Mesendoderm (in vitro differentiated cells): ENCODE measurements at regions not wholly inside any gene's neighbourhood (a gene's known extent, or its start where the extent isn't known, plus 50 kb on each side); places are given as distances from the start of the nearest gene placed in this dataset.

ENCODE experiments used
- DNase-seq: peaks from one replicate; pipeline ENCODE4 v3.0.0; 2013
- H2AK5ac ChIP-seq: 2 replicates; pipeline ENCODE4 v1.6.1; 2013; ENCODE audit warnings: low read length, inconsistent platforms
- H2BK120ac ChIP-seq: 2 replicates; pipeline ENCODE4 v1.6.1; 2013; ENCODE audit warnings: low read depth, mild to moderate bottlenecking, low read length, moderate library complexity, mixed read lengths
- H2BK15ac ChIP-seq: replicated peaks from 2 replicates; pipeline ENCODE4 v1.6.1; 2013; ENCODE audit warnings: low read depth, mild to moderate bottlenecking, moderate library complexity
- H2BK5ac ChIP-seq: 2 replicates; pipeline ENCODE4 v1.6.1; 2013; ENCODE audit warnings: low read length, inconsistent platforms
- H3K18ac ChIP-seq: 2 replicates; pipeline ENCODE4 v1.6.1; 2013; ENCODE audit warnings: mild to moderate bottlenecking, low read length, mixed read lengths
- H3K23ac ChIP-seq: one replicate; pipeline ENCODE4 v1.6.1; 2013; ENCODE audit warnings: low read length
- H3K27ac ChIP-seq: 2 replicates; pipeline ENCODE4 v1.5.1; 2013; ENCODE audit warnings: low read depth, mild to moderate bottlenecking, inconsistent platforms, low read length, moderate library complexity
- H3K27me3 ChIP-seq: 2 replicates; pipeline ENCODE4 v1.6.1; 2013; ENCODE audit warnings: low read length, control low read depth, mild to moderate bottlenecking, inconsistent platforms; ENCODE audit not compliant: insufficient read depth, poor library complexity
- H3K36me3 ChIP-seq: 2 replicates; pipeline ENCODE4 v1.6.1; 2013; ENCODE audit warnings: low read length, inconsistent platforms; ENCODE audit not compliant: control insufficient read depth, insufficient read depth
- H3K4ac ChIP-seq: one replicate; pipeline ENCODE4 v1.6.1; 2013; ENCODE audit warnings: low read depth, mild to moderate bottlenecking, low read length, moderate library complexity
- H3K4me1 ChIP-seq: 2 replicates; pipeline ENCODE4 v1.6.1; 2013; ENCODE audit warnings: low read depth, low read length, inconsistent platforms; ENCODE audit not compliant: control insufficient read depth
- H3K4me2 ChIP-seq: 2 replicates; pipeline ENCODE4 v1.6.1; 2013; ENCODE audit warnings: low read length
- H3K4me3 ChIP-seq: 2 replicates; pipeline ENCODE4 v1.5.1; 2013; ENCODE audit warnings: mild to moderate bottlenecking, low read length
- H3K56ac ChIP-seq: one replicate; pipeline ENCODE4 v1.6.1; 2013; ENCODE audit warnings: low read length
- H3K79me1 ChIP-seq: 2 replicates; pipeline ENCODE4 v1.6.1; 2013; ENCODE audit warnings: low read length, inconsistent platforms
- H3K79me2 ChIP-seq: 2 replicates; pipeline ENCODE4 v1.6.1; 2013; ENCODE audit warnings: mild to moderate bottlenecking, low read length; ENCODE audit not compliant: control insufficient read depth, insufficient read depth
- H3K9ac ChIP-seq: 2 replicates; pipeline ENCODE4 v1.6.1; 2013; ENCODE audit warnings: low read length, inconsistent platforms
- H4K5ac ChIP-seq: one replicate; pipeline ENCODE4 v1.6.1; 2013; ENCODE audit warnings: low read length
- H4K8ac ChIP-seq: one replicate; pipeline ENCODE4 v1.6.1; 2013; ENCODE audit warnings: low read depth, mild to moderate bottlenecking, control low read depth, low read length, moderate library complexity
- WGBS: extraction: QIAGEN DNeasy Blood & Tissue Kit; methylation state at CpG from one replicate; pipeline ENCODE4 v1.1.7; 2013; ENCODE audit warnings: low lambda C conversion rate, missing lambda C conversion rate; ENCODE audit not compliant: insufficient coverage; ENCODE audit errors: extremely low coverage; 5-methylcytosine and 5-hydroxymethylcytosine counted together

GRCh38 chr5:173715607-173716006 is 99.2 kb upstream of the BOD1 start:
- Histone ChIP-seq H2BK15ac (no peak overlapping the region), H3K27ac (no peak overlapping the region)

GRCh38 chr5:173716058-173716682 is 99.7 kb upstream of the BOD1 start:
- Histone ChIP-seq H3K23ac (no peak overlapping the region), H3K18ac (no peak overlapping the region), H3K27me3 (no peaks in the 10 kb centered on the region), H3K9ac (no peak overlapping the region), H3K36me3 (no peaks in the 10 kb centered on the region), H3K4me2 (no peak overlapping the region), H2BK120ac (no peak overlapping the region), H3K79me2 (no peaks in the 10 kb centered on the region), H3K4ac (no peak overlapping the region), H3K4me3 (no peak overlapping the region), H4K8ac (no peak overlapping the region), H3K4me1 (no peaks in the 10 kb centered on the region), H2BK15ac (no peak overlapping the region), H2AK5ac (no peak overlapping the region), H2BK5ac (no peak overlapping the region), H4K5ac (no peak overlapping the region), H3K27ac (no peak overlapping the region), H3K56ac (no peak overlapping the region), H3K79me1 (no peaks in the 10 kb centered on the region)
- DNase-seq, result no peak
- WGBS, result no CpG with 5 or more reads among the region's 10 CpGs

More at GRCh38 chr5:173715607-173716006, 99.2 kb upstream of the BOD1 start:
- H3K27me3 ChIP-seq, result no peaks in the 10 kb centered on the region
- no peak overlapping the region for H3K18ac ChIP-seq
- H2AK5ac ChIP-seq, result no peak overlapping the region
- H4K8ac ChIP-seq, result no peak overlapping the region
- no peak overlapping the region for H2BK5ac ChIP-seq
- H3K4me3 ChIP-seq, result no peak overlapping the region
- H3K36me3 ChIP-seq, result no peaks in the 10 kb centered on the region
- H3K56ac ChIP-seq, result no peak overlapping the region
- H4K5ac ChIP-seq, result no peak overlapping the region
- peak; percentile 38 for DNase-seq
- no peaks in the 10 kb centered on the region for H3K79me2 ChIP-seq
- no peak overlapping the region for H3K23ac ChIP-seq
- no CpG with 5 or more reads among the region's 7 CpGs for WGBS
- no peak overlapping the region for H2BK120ac ChIP-seq
- no peaks in the 10 kb centered on the region for H3K4me1 ChIP-seq
- no peak overlapping the region for H3K4ac ChIP-seq
- H3K9ac ChIP-seq, result no peak overlapping the region
- H3K79me1 ChIP-seq, result no peaks in the 10 kb centered on the region
- H3K4me2 ChIP-seq, result no peak overlapping the region

- peak; percentile 38 for DNase-seq
- Histone ChIP-seq H3K79me2 (no peaks in the 10 kb centered on the region), H3K56ac (no peak overlapping the region), H2AK5ac (no peak overlapping the region), H2BK15ac (no peak overlapping the region), H3K23ac (no peak overlapping the region), H3K27me3 (no peaks in the 10 kb centered on the region), H4K5ac (no peak overlapping the region), H3K4ac (no peak overlapping the region), H3K4me3 (no peak overlapping the region), H3K36me3 (no peaks in the 10 kb centered on the region), H3K9ac (no peak overlapping the region), H3K4me2 (no peak overlapping the region), H2BK5ac (no peak overlapping the region), H3K79me1 (no peaks in the 10 kb centered on the region), H4K8ac (no peak overlapping the region), H3K27ac (no peak overlapping the region), H3K18ac (no peak overlapping the region), H3K4me1 (no peaks in the 10 kb centered on the region), H2BK120ac (no peak overlapping the region)
- WGBS, result no CpG with 5 or more reads among the region's 10 CpGs
Measured at GRCh38 chr5:173717959-173718358, 101.5 kb upstream of the BOD1 start.

GRCh38 chr5:173718469-173718868 is 102.0 kb upstream of the BOD1 start:
- no peaks in the 10 kb centered on the region for H3K79me1 ChIP-seq
- no peaks in the 10 kb centered on the region for H3K4me1 ChIP-seq
- no peaks in the 10 kb centered on the region for H3K79me2 ChIP-seq
- H3K36me3 ChIP-seq, result no peaks in the 10 kb centered on the region
- no peak overlapping the region for H2BK15ac ChIP-seq
- DNase-seq, result no peak
- H3K56ac ChIP-seq, result no peak overlapping the region
- WGBS, result no CpG with 5 or more reads among the region's 10 CpGs
- no peak overlapping the region for H2AK5ac ChIP-seq
- no peaks in the 10 kb centered on the region for H3K27me3 ChIP-seq
- H3K4me2 ChIP-seq, result no peak overlapping the region
- H3K23ac ChIP-seq, result no peak overlapping the region
- no peak overlapping the region for H3K4ac ChIP-seq
- no peak overlapping the region for H3K4me3 ChIP-seq
- H4K8ac ChIP-seq, result no peak overlapping the region
- no peak overlapping the region for H2BK120ac ChIP-seq
- no peak overlapping the region for H3K27ac ChIP-seq
- H3K9ac ChIP-seq, result no peak overlapping the region
- H2BK5ac ChIP-seq, result no peak overlapping the region
- H4K5ac ChIP-seq, result no peak overlapping the region
- H3K18ac ChIP-seq, result no peak overlapping the region

- H3K4me2 ChIP-seq, result no peak overlapping the region
- no peak overlapping the region for H3K27ac ChIP-seq
- no peak overlapping the region for H3K4me3 ChIP-seq
- H2BK5ac ChIP-seq, result no peak overlapping the region
- no peak overlapping the region for H4K8ac ChIP-seq
- no peaks in the 10 kb centered on the region for H3K79me2 ChIP-seq
- no peaks in the 10 kb centered on the region for H3K79me1 ChIP-seq
- no peak for DNase-seq
- H2BK15ac ChIP-seq, result no peak overlapping the region
- H3K4ac ChIP-seq, result no peak overlapping the region
- no peaks in the 10 kb centered on the region for H3K36me3 ChIP-seq
- H2BK120ac ChIP-seq, result no peak overlapping the region
- H3K56ac ChIP-seq, result no peak overlapping the region
- H2AK5ac ChIP-seq, result no peak overlapping the region
- H3K4me1 ChIP-seq, result no peaks in the 10 kb centered on the region
- H4K5ac ChIP-seq, result no peak overlapping the region
- H3K23ac ChIP-seq, result no peak overlapping the region
- no peak overlapping the region for H3K18ac ChIP-seq
- WGBS, result no CpG with 5 or more reads among the region's 10 CpGs
- H3K9ac ChIP-seq, result no peak overlapping the region
- H3K27me3 ChIP-seq, result no peaks in the 10 kb centered on the region
Measured at GRCh38 chr5:173719731-173720082, 103.3 kb upstream of the BOD1 start.

GRCh38 chr5:173720286-173720952 is 104.0 kb upstream of the BOD1 start:
- H3K4me2 ChIP-seq, result no peak overlapping the region
- no peak overlapping the region for H3K18ac ChIP-seq
- no peak overlapping the region for H4K8ac ChIP-seq
- H2BK15ac ChIP-seq, result no peak overlapping the region
- no peaks in the 10 kb centered on the region for H3K79me2 ChIP-seq
- no peak overlapping the region for H3K23ac ChIP-seq
- H3K36me3 ChIP-seq, result no peaks in the 10 kb centered on the region
- H3K4me3 ChIP-seq, result no peak overlapping the region
- no peaks in the 10 kb centered on the region for H3K4me1 ChIP-seq
- H2AK5ac ChIP-seq, result no peak overlapping the region
- H2BK5ac ChIP-seq, result no peak overlapping the region
- H3K27ac ChIP-seq, result no peak overlapping the region
- no peak overlapping the region for H4K5ac ChIP-seq
- no peak overlapping the region for H3K4ac ChIP-seq
- no peaks in the 10 kb centered on the region for H3K79me1 ChIP-seq
- H2BK120ac ChIP-seq, result no peak overlapping the region
- peak; percentile 32 for DNase-seq
- WGBS, result no CpG with 5 or more reads among the region's 8 CpGs
- no peak overlapping the region for H3K9ac ChIP-seq
- H3K27me3 ChIP-seq, result no peaks in the 10 kb centered on the region
- H3K56ac ChIP-seq, result peak overlapping the region; percentile 46
